SK-N-SH (cell line): ENCODE measurements at regions not wholly inside any gene's neighbourhood (a gene's known extent, or its start where the extent isn't known, plus 50 kb on each side); places are given as distances from the start of the nearest gene placed in this dataset.

Experiments used
- CTCF ChIA-PET: fragments of 300-600, 350-600 bp; formaldehyde crosslinking; extraction: SDS; loops from one replicate; lab custom pipeline; 2021; lab: Yijun Ruan, JAX
- POLR2A ChIA-PET: fragments of 350-600 bp; sonication (Branson Sonifier 250); formaldehyde crosslinking; extraction: SDS; loops from one replicate; lab custom pipeline; 2020; ENCODE audit warnings: antibody characterized with exemption, inconsistent platforms; lab: Yijun Ruan, JAX
- DNase-seq: peaks from one replicate; pipeline ENCODE4 v3.0.0; 2012
- H2AFZ ChIP-seq: fragments of 200-600 bp; sonication (generic); 2 replicates; pipeline ENCODE4 v1.8.1; 2016; ENCODE audit warnings: antibody characterized with exemption, mild to moderate bottlenecking, low read depth
- H3F3A ChIP-seq: fragments of 200-600 bp; sonication (generic); replicated peaks from 2 replicates; pipeline ENCODE3; 2016; ENCODE audit warnings: antibody characterized with exemption, mild to moderate bottlenecking; ENCODE audit not compliant: insufficient read depth
- H3K27ac ChIP-seq, 2 experiments: fragments of 200-500 bp in 1 of 2; fragments of 200-600 bp in 1 of 2; sonication (Bioruptor generic) in 1 of 2; sonication (generic), shearing (Covaris generic) in 1 of 2; 2 replicates each; pipeline versions ENCODE4 v1.5.1 to v1.6.1; 2014 to 2016; ENCODE audit warnings: low read depth in 2 of 2, inconsistent platforms in 1 of 2, low read length in 1 of 2, mild to moderate bottlenecking in 1 of 2, mixed read lengths in 1 of 2
- H3K27me3 ChIP-seq: fragments of 200-600 bp; sonication (generic), shearing (Covaris generic); 2 replicates; pipeline ENCODE4 v1.6.1; 2016; ENCODE audit warnings: mixed run types; ENCODE audit not compliant: insufficient read depth
- H3K36me3 ChIP-seq, 2 experiments: fragments of 200-500 bp in 1 of 2; fragments of 200-600 bp in 1 of 2; sonication (Bioruptor generic) in 1 of 2; sonication (generic) in 1 of 2; replicated peaks in 1 of 2; 2 replicates each; pipeline versions ENCODE3 to v1.5.1; 2014 to 2016; ENCODE audit warnings: low read length in 1 of 2, mild to moderate bottlenecking in 1 of 2; ENCODE audit not compliant: insufficient read depth in 2 of 2, control insufficient read depth in 1 of 2
- H3K4me1 ChIP-seq, 2 experiments: fragments of 200-500 bp in 1 of 2; fragments of 200-600 bp in 1 of 2; sonication (Bioruptor generic) in 1 of 2; sonication (generic), shearing (Covaris generic) in 1 of 2; 2 replicates each; pipeline versions ENCODE4 v1.5.1 to v1.6.1; 2014 to 2016; ENCODE audit warnings: low read depth in 1 of 2, low read length in 1 of 2, mixed run types in 1 of 2; ENCODE audit not compliant: insufficient read depth in 2 of 2, control insufficient read depth in 1 of 2
- H3K4me2 ChIP-seq: fragments of 200-600 bp; sonication (generic), shearing (Covaris generic); 2 replicates; pipeline ENCODE4 v1.6.1; 2017; ENCODE audit warnings: mixed run types
- H3K4me3 ChIP-seq, 2 experiments: fragments of 200-500 bp in 1 of 2; fragments of 200-600 bp in 1 of 2; sonication (Bioruptor generic) in 1 of 2; sonication (generic), shearing (Covaris generic) in 1 of 2; 2 replicates each; pipeline versions ENCODE4 v1.5.1 to v1.8.1; 2014 to 2016; ENCODE audit warnings: low read depth in 2 of 2, inconsistent platforms in 1 of 2, low read length in 1 of 2, mild to moderate bottlenecking in 1 of 2, mixed read lengths in 1 of 2, moderate library complexity in 1 of 2
- H3K79me2 ChIP-seq: fragments of 200-600 bp; sonication (generic); 2 replicates; pipeline ENCODE4 v1.8.1; 2017; ENCODE audit warnings: mild to moderate bottlenecking; ENCODE audit not compliant: insufficient read depth
- H3K9ac ChIP-seq: fragments of 200-600 bp; sonication (generic); 2 replicates; pipeline ENCODE4 v1.6.1; 2017; ENCODE audit warnings: mixed run types
- H3K9me2 ChIP-seq: fragments of 200-600 bp; sonication (generic); 2 replicates; pipeline ENCODE4 v1.6.1; 2017; ENCODE audit warnings: mixed run types
- H3K9me3 ChIP-seq: fragments of 200-600 bp; sonication (generic); 2 replicates; pipeline ENCODE4 v1.6.1; 2017; ENCODE audit warnings: mixed run types, mild to moderate bottlenecking, moderate library complexity
- H4K20me1 ChIP-seq: fragments of 200-600 bp; sonication (generic); 2 replicates; pipeline ENCODE4 v1.6.1; 2017; ENCODE audit warnings: mild to moderate bottlenecking, mixed run types; ENCODE audit not compliant: insufficient read depth
- CHD2 ChIP-seq: fragments of 150-350 bp; IDR thresholded peaks from 2 replicates; pipeline ENCODE4 v1.6.1; 2018; ENCODE audit warnings: low read length; ENCODE audit not compliant: partially characterized antibody
- CTCF ChIP-seq: fragments of 200-600 bp; sonication (generic); IDR thresholded peaks from 2 replicates; pipeline ENCODE4 v1.6.1; 2017; ENCODE audit warnings: antibody characterized with exemption, mild to moderate bottlenecking, moderate library complexity
- EZH2phosphoT487 ChIP-seq: fragments of 200-600 bp; sonication (generic); IDR thresholded peaks from 2 replicates; pipeline ENCODE4 v1.6.1; 2017; ENCODE audit warnings: low read depth, mixed run types, mild to moderate bottlenecking, antibody characterized with exemption, moderate library complexity, borderline replicate concordance
- FOSL2 ChIP-seq: IDR thresholded peaks from 2 replicates; pipeline ENCODE4 v1.4.0; 2012; ENCODE audit warnings: low read depth, mild to moderate bottlenecking, moderate library complexity, borderline replicate concordance
- FOXJ3 ChIP-seq: sonication (generic); formaldehyde crosslinking; IDR thresholded peaks from 2 replicates; pipeline ENCODE4 v1.5.1; 2020; ENCODE audit warnings: mild to moderate bottlenecking, missing genetic modification reagents
- GATA2 ChIP-seq: sonication (generic); formaldehyde crosslinking; IDR thresholded peaks from 2 replicates; pipeline ENCODE4 v1.5.0; 2020; ENCODE audit warnings: mild to moderate bottlenecking, missing genetic modification reagents
- MEF2A ChIP-seq: IDR thresholded peaks from 2 replicates; pipeline ENCODE4 v1.4.0; 2012; ENCODE audit warnings: low read depth, borderline replicate concordance
- NFIC ChIP-seq: IDR thresholded peaks from 2 replicates; pipeline ENCODE4 v1.4.0; 2012; ENCODE audit warnings: borderline replicate concordance
- POLR2AphosphoS5 ChIP-seq: IDR thresholded peaks from 2 replicates; pipeline ENCODE4 v1.6.1; 2012; ENCODE audit warnings: low read depth, low read length
- RCOR1 ChIP-seq: fragments of 150-350 bp; IDR thresholded peaks from 2 replicates; pipeline ENCODE4 v1.6.1; 2017; ENCODE audit warnings: antibody characterized with exemption, low read length
- REST ChIP-seq: IDR thresholded peaks from 2 replicates; pipeline ENCODE4 v1.6.1; 2012; ENCODE audit warnings: mild to moderate bottlenecking, low read depth, low read length, moderate library complexity
- SMC3 ChIP-seq: IDR thresholded peaks from 2 replicates; pipeline ENCODE4 v1.6.1; 2012; ENCODE audit warnings: low read depth, low read length, improper control_type of control experiment
- TAF1 ChIP-seq: IDR thresholded peaks from 2 replicates; pipeline ENCODE4 v1.6.1; 2012; ENCODE audit warnings: low read depth, mild to moderate bottlenecking, low read length, moderate library complexity, borderline replicate concordance
- TCF12 ChIP-seq: IDR thresholded peaks from 2 replicates; pipeline ENCODE4 v1.4.0; 2012
- TEAD4 ChIP-seq: IDR thresholded peaks from 2 replicates; pipeline ENCODE4 v1.4.0; 2012; ENCODE audit warnings: mild to moderate bottlenecking, borderline replicate concordance; ENCODE audit not compliant: insufficient read depth
- USF1 ChIP-seq: IDR thresholded peaks from 2 replicates; pipeline ENCODE4 v1.4.0; 2012; ENCODE audit warnings: low read depth, borderline replicate concordance
- USF2 ChIP-seq: fragments of 150-350 bp; IDR thresholded peaks from 2 replicates; pipeline ENCODE4 v1.6.1; 2017; ENCODE audit warnings: antibody characterized with exemption, low read length, low read depth, borderline replicate concordance
- YY1 ChIP-seq: IDR thresholded peaks from 2 replicates; pipeline ENCODE4 v1.4.0; 2012; ENCODE audit warnings: low read depth, mild to moderate bottlenecking
- ZBTB33 ChIP-seq: IDR thresholded peaks from 2 replicates; pipeline ENCODE4 v1.4.0; 2012; ENCODE audit warnings: low read depth, borderline replicate concordance
- WGBS: methylation state at CpG from one replicate; pipeline ENCODE4 v1.1.6; 2017; ENCODE audit warnings: low lambda C conversion rate; 5-methylcytosine and 5-hydroxymethylcytosine counted together

GRCh38 chr18:29311580-29311979, 1134.7 kb upstream of the CDH2 start:
- no peak for TF ChIP-seq TCF12
- TF ChIP-seq MEF2A, result no peak
- TF ChIP-seq CHD2, result no peak
- TF ChIP-seq SMC3, result no peak
- no peak for TF ChIP-seq YY1
- no peak for TF ChIP-seq TEAD4
- no peak for TF ChIP-seq EZH2phosphoT487
- no peak for TF ChIP-seq CTCF
- no peak for TF ChIP-seq POLR2AphosphoS5
- no peak for TF ChIP-seq NFIC
- Histone ChIP-seq H3K79me2 (no peaks in the 10 kb centered on the region), H3K27ac (no peak overlapping the region), H3K9me3 (no peaks in the 10 kb centered on the region), H3K4me2 (no peak overlapping the region), H4K20me1 (no peaks in the 10 kb centered on the region), H3K9me2 (no peaks in the 10 kb centered on the region), H3K9ac (no peak overlapping the region), H3K4me1 (no peaks in the 10 kb centered on the region; a peak in 1 of 4 replicates), H3F3A (no peaks in the 10 kb centered on the region), H3K27me3 (no peaks in the 10 kb centered on the region), H2AFZ (no peak overlapping the region), H3K36me3 (no peaks in the 10 kb centered on the region), H3K4me3 (no peak overlapping the region)
- ChIA-PET POLR2A (no interaction called here), CTCF (no interaction called here)
- 86% methylated on average over 2 of the region's 2 CpGs for WGBS
- DNase-seq, result no peak

- no peak overlapping the region for H2AFZ ChIP-seq
- H3K27me3 ChIP-seq, result no peaks in the 10 kb centered on the region
- TF ChIP-seq FOSL2 (no peak), USF1 (no peak), REST (no peak), ZBTB33 (no peak), FOXJ3 (CRISPR knock-in tag) (no peak), TCF12 (no peak), YY1 (no peak), RCOR1 (no peak), TAF1 (no peak), GATA2 (CRISPR knock-in tag) (no peak), USF2 (no peak)
- H3K4me3 ChIP-seq, result no peak overlapping the region
- H3F3A ChIP-seq, result no peaks in the 10 kb centered on the region
- no peaks in the 10 kb centered on the region; a peak in 1 of 4 replicates for H3K4me1 ChIP-seq
- H3K4me2 ChIP-seq, result no peak overlapping the region
- no peaks in the 10 kb centered on the region for H4K20me1 ChIP-seq
- no peaks in the 10 kb centered on the region for H3K79me2 ChIP-seq
- DNase-seq, result peak; percentile 7
- 60% methylated on average over 1 of the region's 1 CpG for WGBS
- no peaks in the 10 kb centered on the region for H3K36me3 ChIP-seq
- no peak overlapping the region for H3K27ac ChIP-seq
- no peak overlapping the region for H3K9ac ChIP-seq
- no peaks in the 10 kb centered on the region for H3K9me2 ChIP-seq
- POLR2A ChIA-PET, result no interaction called here
- no peaks in the 10 kb centered on the region for H3K9me3 ChIP-seq
- CTCF ChIA-PET, result no interaction called here
These were observed 1132.4 kb upstream of the CDH2 start for GRCh38 chr18:29309366-29309765.
